ENCODE measurements at regions not wholly inside any gene's neighbourhood (a gene's known extent, or its start where the extent isn't known, plus 50 kb on each side); places are given as distances from the start of the nearest gene placed in this dataset.

DNA sequence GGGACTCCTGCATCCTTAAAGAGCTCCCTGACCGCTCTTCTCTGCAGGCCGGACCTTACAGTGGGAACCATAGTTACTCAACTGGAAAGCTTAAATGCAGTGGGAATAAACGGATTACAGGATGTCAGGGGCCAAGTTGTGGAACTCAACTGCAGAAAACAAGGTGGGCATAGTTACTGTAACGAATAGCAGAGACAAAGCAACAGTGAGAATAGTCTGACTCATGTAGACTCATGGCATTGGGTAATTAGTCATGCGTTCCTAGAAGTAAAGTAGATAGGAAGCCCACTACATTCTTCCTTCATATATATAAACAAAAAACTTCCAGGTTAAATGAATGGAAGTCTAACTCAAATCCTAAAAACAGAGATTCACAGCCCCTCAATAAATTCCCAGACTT lies 95.5 kb upstream of the CHRNA7 start:
- Mint-ChIP-seq H3K36me3 (ENCODE audit: insufficient read depth) (no peaks in the 10 kb centered on the region), H3K9me3 (ENCODE audit: low read depth) (peaks cover 3% of the 10 kb centered on the region), H3K27me3 (peaks cover 14% of the 10 kb centered on the region), H3K4me3 (ENCODE audit: low read depth) (no peak overlapping the region), H3K4me1 (ENCODE audit: low read depth) (no peaks in the 10 kb centered on the region), H3K27ac (no peak overlapping the region)
- TF ChIP-seq, protein P1, sequence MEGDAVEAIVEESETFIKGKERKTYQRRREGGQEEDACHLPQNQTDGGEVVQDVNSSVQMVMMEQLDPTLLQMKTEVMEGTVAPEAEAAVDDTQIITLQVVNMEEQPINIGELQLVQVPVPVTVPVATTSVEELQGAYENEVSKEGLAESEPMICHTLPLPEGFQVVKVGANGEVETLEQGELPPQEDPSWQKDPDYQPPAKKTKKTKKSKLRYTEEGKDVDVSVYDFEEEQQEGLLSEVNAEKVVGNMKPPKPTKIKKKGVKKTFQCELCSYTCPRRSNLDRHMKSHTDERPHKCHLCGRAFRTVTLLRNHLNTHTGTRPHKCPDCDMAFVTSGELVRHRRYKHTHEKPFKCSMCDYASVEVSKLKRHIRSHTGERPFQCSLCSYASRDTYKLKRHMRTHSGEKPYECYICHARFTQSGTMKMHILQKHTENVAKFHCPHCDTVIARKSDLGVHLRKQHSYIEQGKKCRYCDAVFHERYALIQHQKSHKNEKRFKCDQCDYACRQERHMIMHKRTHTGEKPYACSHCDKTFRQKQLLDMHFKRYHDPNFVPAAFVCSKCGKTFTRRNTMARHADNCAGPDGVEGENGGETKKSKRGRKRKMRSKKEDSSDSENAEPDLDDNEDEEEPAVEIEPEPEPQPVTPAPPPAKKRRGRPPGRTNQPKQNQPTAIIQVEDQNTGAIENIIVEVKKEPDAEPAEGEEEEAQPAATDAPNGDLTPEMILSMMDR (IDR thresholded peaks at IDR 0.05; ENCODE audit: unreplicated experiment): no peak
- DNase-seq (ENCODE audit: low spot score, unreplicated experiment): no peak

DNA sequence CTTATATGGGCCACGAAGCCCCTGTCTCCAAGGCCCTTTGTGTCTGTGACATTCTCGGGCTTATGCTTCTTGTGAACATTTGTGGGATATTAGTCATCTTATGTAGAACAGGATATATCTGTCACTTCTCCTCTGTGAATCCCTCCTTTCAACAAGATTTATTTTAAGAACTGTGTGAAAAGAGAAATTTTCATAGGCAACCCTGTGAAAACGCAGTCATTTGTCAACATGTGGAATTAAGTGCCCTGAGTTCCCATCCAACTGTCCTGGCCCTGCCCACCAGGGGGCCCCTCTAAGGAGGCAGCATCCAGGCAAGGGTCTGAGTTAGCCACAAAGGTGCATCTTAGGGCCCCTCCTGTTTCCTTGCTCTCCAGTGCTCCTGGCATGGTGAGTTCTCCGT lies 76.8 kb upstream of the CHRNA7 start:
- Mint-ChIP-seq H3K4me3 (ENCODE audit: low read depth) (no peak overlapping the region), H3K9me3 (ENCODE audit: low read depth) (peaks cover 12% of the 10 kb centered on the region), H3K4me1 (ENCODE audit: low read depth) (no peaks in the 10 kb centered on the region), H3K27ac (no peak overlapping the region), H3K36me3 (ENCODE audit: insufficient read depth) (no peaks in the 10 kb centered on the region), H3K27me3 (peaks cover 4% of the 10 kb centered on the region)
- DNase-seq (ENCODE audit: low spot score, unreplicated experiment): no peak
- TF ChIP-seq, protein P1 (IDR thresholded peaks at IDR 0.05; ENCODE audit: unreplicated experiment): peak; percentile 49

DNA sequence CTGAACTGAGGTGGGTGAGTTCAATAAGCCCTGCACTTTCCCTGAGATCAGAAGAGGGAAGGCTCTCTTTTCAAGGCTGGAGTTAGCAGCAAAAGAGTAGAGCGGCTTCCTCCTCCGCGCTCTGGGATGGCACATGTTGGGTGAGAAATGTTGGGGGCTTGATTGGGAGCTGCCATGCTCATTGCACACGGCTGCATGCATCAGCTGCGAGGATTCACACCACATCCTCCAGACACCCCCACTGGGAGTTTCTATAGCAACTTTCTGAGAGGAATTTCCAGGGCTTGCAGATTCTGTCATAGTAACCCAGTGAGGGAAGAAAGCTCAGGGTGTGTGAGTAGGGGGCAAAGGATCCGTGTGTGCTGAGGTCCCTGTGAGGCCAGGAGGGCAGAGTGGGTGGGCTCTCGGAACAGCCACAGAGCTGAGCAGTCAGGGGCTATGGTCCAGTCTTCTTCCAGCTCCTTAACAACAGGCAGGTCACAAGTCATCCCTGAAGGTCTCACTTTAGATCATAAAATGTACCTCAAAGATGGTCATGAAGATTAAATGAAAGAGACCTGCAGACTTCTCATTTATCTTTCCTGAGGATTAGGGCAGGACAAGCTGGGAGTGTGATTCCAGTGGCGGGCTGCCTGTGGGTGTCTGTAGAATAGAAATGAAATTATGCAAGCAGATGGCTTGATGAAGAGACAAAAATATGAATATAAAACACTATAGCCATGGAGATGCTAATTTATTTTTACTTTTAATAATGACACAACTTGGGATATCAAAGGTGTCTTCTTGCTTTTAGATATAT lies 75.7 kb upstream of the CHRNA7 start:
- Mint-ChIP-seq H3K4me3 (ENCODE audit: low read depth) (no peak overlapping the region), H3K27ac (no peak overlapping the region), H3K4me1 (ENCODE audit: low read depth) (no peaks in the 10 kb centered on the region)

DNA sequence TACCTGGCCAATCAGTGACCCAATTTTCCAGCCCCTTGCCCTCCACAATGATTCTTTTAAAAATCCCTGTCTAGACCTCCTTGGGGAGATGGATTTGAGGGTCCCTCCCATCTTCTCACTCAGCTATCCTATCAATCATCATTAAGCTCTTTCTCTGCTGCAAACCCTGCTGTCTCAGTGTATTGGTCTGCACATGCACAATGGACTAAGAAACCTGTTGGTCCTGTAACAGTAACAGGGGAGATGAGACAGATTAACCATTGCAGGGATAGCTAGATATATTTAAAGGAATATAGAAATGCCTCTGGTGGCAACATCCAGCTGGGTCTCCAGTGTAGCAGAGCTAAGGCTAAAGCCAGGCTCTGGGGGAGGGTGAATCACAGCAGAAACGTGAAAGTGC lies 74.6 kb upstream of the CHRNA7 start:
- peaks cover 4% of the 10 kb centered on the region for H3K27me3 Mint-ChIP-seq
- no peaks in the 10 kb centered on the region for H3K36me3 Mint-ChIP-seq (ENCODE audit: insufficient read depth)
- no peak overlapping the region for H3K4me3 Mint-ChIP-seq (ENCODE audit: low read depth)
- H3K9me3 Mint-ChIP-seq (ENCODE audit: low read depth): peaks cover 24% of the 10 kb centered on the region
- TF ChIP-seq, protein P1 (IDR thresholded peaks at IDR 0.05; ENCODE audit: unreplicated experiment): no peak
- no peak overlapping the region for H3K27ac Mint-ChIP-seq
- no peak for DNase-seq (ENCODE audit: low spot score, unreplicated experiment)
- no peaks in the 10 kb centered on the region for H3K4me1 Mint-ChIP-seq (ENCODE audit: low read depth)

More for the DNA sequence above, 75.7 kb upstream of the CHRNA7 start:
- no peaks in the 10 kb centered on the region for H3K36me3 Mint-ChIP-seq (ENCODE audit: insufficient read depth)
- H3K27me3 Mint-ChIP-seq: peaks cover 4% of the 10 kb centered on the region
- TF ChIP-seq, protein P1 (IDR thresholded peaks at IDR 0.05; ENCODE audit: unreplicated experiment): no peak
- peaks cover 23% of the 10 kb centered on the region for H3K9me3 Mint-ChIP-seq (ENCODE audit: low read depth)
- DNase-seq (ENCODE audit: low spot score, unreplicated experiment): no peak

DNA sequence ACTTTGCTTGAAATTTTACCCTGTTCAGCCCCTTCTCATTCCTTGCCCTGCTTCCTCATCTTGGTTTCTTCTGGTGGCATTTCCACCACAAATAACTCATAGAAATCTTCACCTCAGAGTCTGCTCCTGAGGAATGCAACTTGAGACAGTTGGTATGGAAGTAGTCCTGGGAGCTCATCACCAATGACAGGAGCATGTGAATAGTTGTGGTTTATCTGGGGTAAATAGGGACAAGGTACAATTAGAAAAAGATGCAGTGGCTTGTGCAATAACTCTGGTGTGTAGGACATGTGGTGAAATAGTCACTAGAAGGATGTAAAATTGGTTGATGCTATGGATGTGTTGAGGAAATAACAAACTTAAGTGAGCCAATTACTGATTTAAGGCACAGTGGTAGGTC lies 72.7 kb upstream of the CHRNA7 start:
- Mint-ChIP-seq H3K9me3 (ENCODE audit: low read depth) (peaks cover 35% of the 10 kb centered on the region), H3K4me3 (ENCODE audit: low read depth) (no peak overlapping the region), H3K36me3 (ENCODE audit: insufficient read depth) (no peaks in the 10 kb centered on the region), H3K4me1 (ENCODE audit: low read depth) (no peaks in the 10 kb centered on the region), H3K27me3 (peaks cover 4% of the 10 kb centered on the region), H3K27ac (no peak overlapping the region)
- TF ChIP-seq, protein P1 (IDR thresholded peaks at IDR 0.05; ENCODE audit: unreplicated experiment): no peak
- no peak for DNase-seq (ENCODE audit: low spot score, unreplicated experiment)

Measured in progenitor cell of endocrine pancreas (in vitro differentiated cells).